IPS-20b (cell line): ENCODE measurements at regions not wholly inside any gene's neighbourhood (a gene's known extent, or its start where the extent isn't known, plus 50 kb on each side); places are given as distances from the start of the nearest gene placed in this dataset.
"Not testable (repeated sequence)": the region's sequence is repeated elsewhere in the genome, so short reads cannot be mapped to it uniquely, and the experiment has no call there.

Source experiments
- H3K27ac ChIP-seq: one replicate; pipeline ENCODE4 v1.5.1; 2013; ENCODE audit warnings: low read length
- H3K27me3 ChIP-seq: 2 replicates; pipeline ENCODE4 v1.6.1; 2013; ENCODE audit warnings: mild to moderate bottlenecking, low read length, inconsistent platforms; ENCODE audit not compliant: insufficient read depth
- H3K36me3 ChIP-seq: 2 replicates; pipeline ENCODE4 v1.6.1; 2013; ENCODE audit warnings: low read depth, mild to moderate bottlenecking, inconsistent platforms, low read length, moderate library complexity; ENCODE audit not compliant: insufficient read depth
- H3K4me1 ChIP-seq: 2 replicates; pipeline ENCODE4 v1.6.1; 2013; ENCODE audit warnings: mild to moderate bottlenecking, control low read depth, inconsistent platforms, low read length, moderate library complexity; ENCODE audit not compliant: insufficient read depth
- H3K4me3 ChIP-seq: 2 replicates; pipeline ENCODE4 v1.5.1; 2013; ENCODE audit warnings: mild to moderate bottlenecking, low read length, inconsistent platforms
- H3K9ac ChIP-seq: 2 replicates; pipeline ENCODE4 v1.6.1; 2013; ENCODE audit warnings: low read depth, mild to moderate bottlenecking, inconsistent platforms, low read length, moderate library complexity
- H3K9me3 ChIP-seq: 2 replicates; pipeline ENCODE4 v1.6.1; 2013; ENCODE audit warnings: mild to moderate bottlenecking, low read depth, low read length, inconsistent platforms; ENCODE audit not compliant: insufficient read depth

DNA sequence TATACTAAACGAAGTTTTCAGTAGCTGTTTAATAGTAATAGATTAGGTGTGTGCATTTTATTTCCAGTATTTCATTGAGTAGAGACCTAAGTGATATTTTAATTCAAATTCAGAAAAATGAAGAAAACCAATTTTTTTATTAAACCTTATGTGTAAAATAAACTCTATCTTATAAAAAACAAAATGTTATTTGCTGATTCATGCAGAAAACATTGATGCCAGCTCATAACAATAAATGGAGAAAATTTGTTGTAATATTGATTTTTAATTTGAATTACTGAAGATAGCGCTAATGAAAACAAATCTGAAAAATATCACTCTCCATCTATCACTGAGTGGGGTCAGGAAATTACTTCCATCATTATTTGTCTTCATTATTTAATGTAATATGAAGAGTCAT is 1177.8 kb upstream of the SEMA6A start:
- Histone ChIP-seq H3K36me3 (no peaks in the 10 kb centered on the region), H3K9ac (no peak overlapping the region), H3K9me3 (no peaks in the 10 kb centered on the region)

DNA sequence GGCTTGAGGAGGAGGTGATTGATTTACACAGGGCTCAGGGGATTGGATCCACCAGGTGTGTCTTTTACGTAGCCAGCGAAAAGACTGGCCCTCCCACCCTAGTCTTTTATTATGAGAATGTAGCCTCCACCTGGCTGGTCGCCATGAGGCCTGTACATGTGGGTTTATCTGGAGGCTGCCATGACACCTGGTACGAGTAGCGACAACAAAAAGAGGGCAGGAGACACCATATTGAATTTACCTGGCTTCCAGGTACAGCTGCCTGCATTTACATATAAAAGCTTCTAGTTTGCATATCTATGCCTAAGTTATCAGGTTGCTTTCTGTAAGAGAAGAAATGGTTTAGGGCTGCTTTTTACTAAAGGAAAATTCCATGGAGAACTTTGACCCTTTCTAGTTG is 1173.7 kb upstream of the SEMA6A start:
- H3K36me3 ChIP-seq: no peaks in the 10 kb centered on the region
- H3K27me3 ChIP-seq: no peaks in the 10 kb centered on the region
- no peak overlapping the region for H3K27ac ChIP-seq
- peaks cover 9% of the 10 kb centered on the region; the same call in 1 of the 2 replicates for H3K4me1 ChIP-seq
- H3K9me3 ChIP-seq: no peaks in the 10 kb centered on the region
- no peak overlapping the region for H3K9ac ChIP-seq
- H3K4me3 ChIP-seq: no peak overlapping the region

More for the DNA sequence above, 1177.8 kb upstream of the SEMA6A start:
- H3K27me3 ChIP-seq: no peaks in the 10 kb centered on the region
- no peak overlapping the region for H3K27ac ChIP-seq
- no peak overlapping the region for H3K4me3 ChIP-seq
- peaks cover 9% of the 10 kb centered on the region; the same call in 1 of the 2 replicates for H3K4me1 ChIP-seq

DNA sequence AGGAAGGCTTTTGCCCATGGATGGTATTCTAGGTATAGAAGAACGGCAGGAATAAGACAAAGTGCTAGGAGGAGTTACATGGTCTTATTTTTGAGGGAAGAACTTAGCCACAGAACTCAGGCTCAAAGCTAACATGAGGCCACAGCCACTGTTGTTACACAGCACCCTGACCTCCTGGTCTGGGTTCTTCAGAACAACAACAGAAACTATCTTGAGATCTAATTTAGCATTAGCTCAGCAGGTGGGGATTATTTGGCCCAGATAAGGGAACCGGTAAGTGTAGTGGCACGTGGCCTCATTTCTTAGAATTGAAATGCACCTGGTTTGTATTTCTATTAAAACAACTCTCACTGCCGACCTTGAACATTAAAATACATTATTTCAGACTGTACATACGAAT is 1168.7 kb upstream of the SEMA6A start:
- Histone ChIP-seq H3K4me1 (0 out of 2 replicates have a peak, but pooled peaks cover 2% of the 10 kb centered on the region), H3K36me3 (no peaks in the 10 kb centered on the region), H3K9ac (no peak overlapping the region), H3K9me3 (no peaks in the 10 kb centered on the region), H3K27ac (no peak overlapping the region), H3K4me3 (no peak overlapping the region), H3K27me3 (no peaks in the 10 kb centered on the region)

DNA sequence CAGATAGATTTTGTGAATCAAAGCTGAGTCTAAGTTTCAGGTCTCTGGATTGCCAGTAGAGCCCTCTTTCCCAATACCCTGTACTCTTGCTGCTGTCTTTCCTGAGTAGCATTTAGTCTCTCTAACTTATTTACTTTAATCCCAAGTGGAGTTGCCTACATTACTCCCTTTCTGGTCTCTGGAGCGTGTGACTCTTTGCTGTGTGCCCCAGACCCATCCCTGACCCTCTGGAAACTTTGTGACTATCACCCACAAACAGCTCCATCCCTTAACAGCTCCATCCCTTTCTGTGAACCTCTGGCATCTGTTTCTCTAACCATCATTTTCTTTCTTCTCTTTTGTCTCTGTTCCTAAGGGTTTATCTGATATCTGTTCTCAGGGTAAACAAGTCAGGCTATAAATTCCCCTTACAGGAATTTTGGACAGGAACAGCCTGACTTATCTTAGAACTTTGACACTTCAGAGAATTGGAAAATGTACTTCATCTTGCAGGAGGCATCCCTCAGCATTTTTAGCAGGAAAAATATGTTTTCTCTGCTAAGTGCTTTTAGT is 1167.1 kb upstream of the SEMA6A start:
- no peaks in the 10 kb centered on the region for H3K9me3 ChIP-seq
- H3K27ac ChIP-seq: no peak overlapping the region
- no peaks in the 10 kb centered on the region for H3K27me3 ChIP-seq
- H3K9ac ChIP-seq: no peak overlapping the region
- H3K36me3 ChIP-seq: no peaks in the 10 kb centered on the region
- H3K4me3 ChIP-seq: no peak overlapping the region
- no peaks in the 10 kb centered on the region for H3K4me1 ChIP-seq

DNA sequence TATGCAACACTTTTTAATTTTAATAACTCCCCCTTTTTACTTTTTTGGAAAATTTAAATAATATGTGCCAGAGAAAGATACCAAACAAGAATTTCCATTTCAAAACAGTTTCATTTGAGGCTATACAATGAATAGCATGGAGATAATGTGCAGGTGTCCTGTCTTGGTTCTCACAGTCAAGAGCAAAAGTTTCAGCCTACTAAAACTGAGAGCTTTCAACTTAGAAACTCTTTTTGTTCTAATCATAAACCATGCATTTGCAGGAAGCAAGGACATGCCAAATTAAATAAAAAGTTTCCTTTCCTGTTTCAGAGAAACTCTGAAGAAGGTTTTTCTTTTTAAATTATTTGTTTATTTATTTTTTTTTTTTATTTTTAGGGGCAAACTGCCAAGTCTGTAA is 1165.6 kb upstream of the SEMA6A start:
- Histone ChIP-seq H3K4me3 (no peak overlapping the region), H3K27ac (no peak overlapping the region), H3K27me3 (no peaks in the 10 kb centered on the region), H3K9ac (no peak overlapping the region), H3K36me3 (no peaks in the 10 kb centered on the region), H3K9me3 (no peaks in the 10 kb centered on the region), H3K4me1 (no peaks in the 10 kb centered on the region)

DNA sequence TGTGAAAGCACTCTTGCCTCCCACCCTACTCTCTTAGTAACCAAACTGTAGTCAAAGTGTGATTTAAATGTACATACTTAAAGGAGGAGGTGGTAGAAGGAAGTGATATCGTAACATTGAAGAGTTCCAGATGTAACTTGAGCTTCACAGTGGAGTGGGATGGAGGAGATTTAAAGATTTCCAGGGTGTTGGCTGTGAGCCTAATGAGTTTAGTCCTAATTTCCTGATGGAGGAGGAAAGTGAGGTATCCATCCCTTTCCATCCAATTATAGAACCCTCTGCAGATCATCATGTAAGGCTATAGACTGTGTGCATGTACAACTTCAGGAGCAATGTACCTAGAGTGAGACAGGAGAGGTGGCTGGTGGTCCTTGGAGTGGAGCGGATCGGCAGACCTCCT is 1163.9 kb upstream of the SEMA6A start:
- no peaks in the 10 kb centered on the region for H3K9me3 ChIP-seq
- no peaks in the 10 kb centered on the region for H3K36me3 ChIP-seq
- no peaks in the 10 kb centered on the region for H3K4me1 ChIP-seq
- no peak overlapping the region for H3K4me3 ChIP-seq
- H3K27me3 ChIP-seq: no peaks in the 10 kb centered on the region
- no peak overlapping the region for H3K27ac ChIP-seq
- H3K9ac ChIP-seq: no peak overlapping the region

DNA sequence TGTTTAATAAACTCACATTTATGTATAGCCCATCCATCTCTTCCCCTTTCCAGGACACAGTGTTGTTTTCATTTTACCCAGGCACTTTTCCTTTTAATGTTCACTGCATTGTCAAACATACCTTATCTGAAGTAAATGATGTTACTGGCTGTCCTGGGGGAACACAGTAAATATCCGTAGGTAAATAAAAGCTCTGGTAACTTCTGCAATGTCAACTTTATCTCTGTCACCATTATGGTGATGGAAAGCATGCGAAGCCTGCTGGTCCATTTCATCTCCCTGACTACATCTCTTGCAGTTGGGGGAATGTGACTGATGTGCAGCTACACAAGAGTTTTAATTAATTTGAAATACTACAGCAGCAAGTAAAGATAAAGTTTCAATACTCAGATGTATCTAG is 1162.1 kb upstream of the SEMA6A start:
- H3K36me3 ChIP-seq: no peaks in the 10 kb centered on the region
- H3K4me3 ChIP-seq: no peak overlapping the region
- no peaks in the 10 kb centered on the region for H3K4me1 ChIP-seq
- no peaks in the 10 kb centered on the region for H3K27me3 ChIP-seq
- no peak overlapping the region for H3K27ac ChIP-seq
- H3K9ac ChIP-seq: no peak overlapping the region
- no peaks in the 10 kb centered on the region for H3K9me3 ChIP-seq

DNA sequence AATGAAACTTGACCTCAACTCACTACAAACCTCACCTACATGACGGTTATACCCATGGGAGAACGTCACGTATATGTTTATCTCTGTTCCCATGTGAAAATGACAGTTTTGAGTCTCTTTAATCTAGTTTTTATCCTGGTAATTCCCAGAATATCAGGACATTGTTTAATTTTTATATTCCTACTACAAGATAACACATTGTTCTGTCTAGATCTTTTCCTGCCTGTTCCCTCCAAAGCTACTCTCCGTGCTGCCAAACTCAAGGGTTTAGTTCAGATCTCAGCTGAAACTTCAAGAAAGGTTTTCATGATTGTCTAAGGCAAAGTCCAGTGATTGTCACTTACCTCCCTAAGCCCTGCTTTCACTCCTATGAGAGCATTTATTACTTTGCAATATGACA is 1159.4 kb upstream of the SEMA6A start:
- no peak overlapping the region for H3K27ac ChIP-seq
- H3K27me3 ChIP-seq: no peaks in the 10 kb centered on the region
- H3K4me3 ChIP-seq: no peak overlapping the region

DNA sequence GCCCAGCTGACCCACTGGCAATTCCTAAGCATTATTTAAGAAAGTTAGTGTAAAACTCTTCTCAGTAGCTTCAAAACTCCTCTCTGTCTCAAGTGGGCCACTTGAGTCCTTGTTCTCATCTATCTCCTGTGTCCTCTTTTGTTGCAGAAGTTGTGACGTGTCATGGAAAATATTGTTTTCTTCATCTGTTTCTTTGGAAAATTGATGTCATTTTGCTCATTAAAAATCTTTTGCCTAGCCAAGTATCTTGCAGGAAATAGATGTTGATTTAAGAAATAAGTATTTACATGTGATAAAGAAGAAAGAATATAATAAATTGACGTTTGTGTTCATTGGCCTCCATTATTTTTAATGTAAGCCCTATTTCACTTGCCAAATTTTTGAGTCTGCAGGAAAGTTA is 1158.4 kb upstream of the SEMA6A start:
- no peaks in the 10 kb centered on the region for H3K4me1 ChIP-seq
- no peaks in the 10 kb centered on the region for H3K9me3 ChIP-seq
- no peak overlapping the region for H3K4me3 ChIP-seq
- no peaks in the 10 kb centered on the region for H3K27me3 ChIP-seq
- no peak overlapping the region for H3K9ac ChIP-seq
- no peaks in the 10 kb centered on the region for H3K36me3 ChIP-seq
- H3K27ac ChIP-seq: no peak overlapping the region

More for the DNA sequence above, 1159.4 kb upstream of the SEMA6A start:
- Histone ChIP-seq H3K36me3 (no peaks in the 10 kb centered on the region), H3K9me3 (no peaks in the 10 kb centered on the region), H3K4me1 (no peaks in the 10 kb centered on the region), H3K9ac (no peak overlapping the region)

DNA sequence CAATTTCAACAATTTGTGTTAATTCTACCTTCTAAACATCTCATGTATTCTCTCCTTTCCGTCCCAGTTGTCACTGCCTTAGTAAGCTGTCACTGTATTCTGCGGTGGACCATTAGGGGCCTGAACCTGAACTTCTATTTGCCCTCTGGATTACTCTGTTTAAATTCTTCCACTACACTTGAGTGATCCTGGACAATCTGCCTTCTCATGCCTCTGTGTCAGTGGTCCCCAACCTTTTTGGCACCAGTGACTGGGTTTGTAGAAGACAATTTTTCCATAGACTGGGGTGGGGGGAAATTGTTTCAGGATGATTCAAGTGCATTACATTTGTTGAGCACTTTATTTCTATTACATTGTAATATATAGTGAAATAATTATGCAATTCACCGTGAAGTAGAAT is 1157.6 kb upstream of the SEMA6A start:
- H3K9me3 ChIP-seq: no peaks in the 10 kb centered on the region
- no peaks in the 10 kb centered on the region for H3K27me3 ChIP-seq
- no peak overlapping the region for H3K4me3 ChIP-seq
- H3K9ac ChIP-seq: no peak overlapping the region
- H3K4me1 ChIP-seq: no peaks in the 10 kb centered on the region
- H3K27ac ChIP-seq: no peak overlapping the region
- no peaks in the 10 kb centered on the region for H3K36me3 ChIP-seq

DNA sequence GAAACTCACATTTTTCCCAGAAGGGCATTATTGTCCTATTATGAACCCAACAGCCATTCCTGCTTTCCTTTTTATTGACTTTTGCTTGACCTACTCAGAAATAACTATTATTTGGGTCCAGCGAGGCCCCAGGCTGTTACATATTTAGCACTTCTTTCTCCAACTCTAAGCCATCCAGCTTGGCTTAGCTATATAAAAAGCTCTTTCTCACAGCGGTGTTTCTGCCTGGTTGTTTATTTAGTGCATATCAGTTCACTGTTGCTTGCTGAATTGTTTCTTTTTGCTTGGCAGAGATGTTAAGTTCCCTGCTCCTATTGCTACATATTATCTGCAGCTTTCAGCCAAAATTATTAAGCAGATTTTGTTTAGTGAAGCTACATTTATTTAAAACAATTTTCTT is 1156.8 kb upstream of the SEMA6A start:
- Histone ChIP-seq H3K36me3 (no peaks in the 10 kb centered on the region), H3K9ac (no peak overlapping the region), H3K4me1 (no peaks in the 10 kb centered on the region), H3K9me3 (no peaks in the 10 kb centered on the region), H3K4me3 (no peak overlapping the region), H3K27me3 (no peaks in the 10 kb centered on the region), H3K27ac (no peak overlapping the region)

DNA sequence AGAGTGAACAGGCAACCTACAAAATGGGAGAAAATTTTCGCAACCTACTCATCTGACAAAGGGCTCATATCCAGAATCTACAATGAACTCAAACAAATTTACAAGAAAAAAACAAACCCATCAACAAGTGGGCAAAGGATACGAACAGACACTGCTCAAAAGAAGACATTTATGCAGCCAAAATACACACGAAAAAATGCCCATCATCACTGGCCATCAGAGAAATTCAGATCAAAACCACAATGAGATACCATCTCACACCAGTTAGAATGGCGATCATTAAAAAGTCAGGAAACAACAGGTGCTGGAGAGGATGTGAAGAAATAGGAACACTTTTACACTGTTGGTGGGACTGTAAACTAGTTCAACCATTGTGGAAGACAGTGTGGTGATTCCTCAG is 1146.2 kb upstream of the SEMA6A start:
- H3K36me3 ChIP-seq: not testable (repeated sequence)

More for the DNA sequence above, 1146.2 kb upstream of the SEMA6A start:
- H3K9me3 ChIP-seq, H3K27ac ChIP-seq, H3K4me3 ChIP-seq, H3K27me3 ChIP-seq, H3K9ac ChIP-seq, H3K4me1 ChIP-seq: not testable (repeated sequence)
